LHCN-M2 (cell line): ENCODE measurements at regions not wholly inside any gene's neighbourhood (a gene's known extent, or its start where the extent isn't known, plus 50 kb on each side); places are given as distances from the start of the nearest gene placed in this dataset.

ENCODE experiments used
- DNase-seq: peaks from one replicate; pipeline ENCODE4 v3.0.0-alpha.2; 2012; ENCODE audit warnings: low read depth

GRCh38 chr14:75370416-75371205 is 57.2 kb upstream of the JDP2 start:
- DNase-seq = peak; percentile 38

- no peak for DNase-seq
These were observed 56.5 kb upstream of the JDP2 start for GRCh38 chr14:75371297-75371696.

- no peak for DNase-seq
These were observed 55.6 kb upstream of the JDP2 start for GRCh38 chr14:75372260-75372659.

GRCh38 chr14:75373133-75373532 is 54.7 kb upstream of the JDP2 start:
- no peak for DNase-seq

GRCh38 chr14:75373616-75374015 is 54.2 kb upstream of the JDP2 start:
- no peak for DNase-seq

GRCh38 chr14:75374911-75375310 is 52.9 kb upstream of the JDP2 start:
- DNase-seq = no peak

- no peak for DNase-seq
These were observed 51.8 kb upstream of the JDP2 start for GRCh38 chr14:75375983-75376382.
